HFFc6 (cell line): ENCODE measurements at regions not wholly inside any gene's neighbourhood (a gene's known extent, or its start where the extent isn't known, plus 50 kb on each side); places are given as distances from the start of the nearest gene placed in this dataset.

ENCODE experiments used
- DNase-seq: peaks from one replicate; pipeline ENCODE4 v3.0.0-alpha.2; 2018
- H3K27ac Mint-ChIP-seq: 2 replicates; pipeline ENCODE4 v1.8.0; 2020; ENCODE audit warnings: mild to moderate bottlenecking, mixed read lengths
- H3K27me3 Mint-ChIP-seq: 2 replicates; pipeline ENCODE4 v1.8.0; 2021; ENCODE audit warnings: mild to moderate bottlenecking, moderate library complexity, mixed read lengths; ENCODE audit not compliant: insufficient read depth
- H3K36me3 Mint-ChIP-seq: 2 replicates; pipeline ENCODE4 v1.8.0; 2021; ENCODE audit warnings: low read depth, mixed read lengths
- H3K4me1 Mint-ChIP-seq: 2 replicates; pipeline ENCODE4 v1.8.0; 2020; ENCODE audit warnings: low read depth, mixed read lengths
- H3K4me3 Mint-ChIP-seq: 2 replicates; pipeline ENCODE4 v1.8.0; 2020; ENCODE audit warnings: mild to moderate bottlenecking, moderate library complexity, mixed read lengths
- H3K9me3 Mint-ChIP-seq: 2 replicates; pipeline ENCODE4 v1.8.0; 2020; ENCODE audit warnings: mild to moderate bottlenecking, mixed read lengths
- CTCF ChIP-seq: fragments of 200-600 bp; sonication (generic); IDR thresholded peaks from 2 replicates; pipeline ENCODE4 v1.5.0; 2021; ENCODE audit warnings: antibody characterized with exemption, mild to moderate bottlenecking

DNA sequence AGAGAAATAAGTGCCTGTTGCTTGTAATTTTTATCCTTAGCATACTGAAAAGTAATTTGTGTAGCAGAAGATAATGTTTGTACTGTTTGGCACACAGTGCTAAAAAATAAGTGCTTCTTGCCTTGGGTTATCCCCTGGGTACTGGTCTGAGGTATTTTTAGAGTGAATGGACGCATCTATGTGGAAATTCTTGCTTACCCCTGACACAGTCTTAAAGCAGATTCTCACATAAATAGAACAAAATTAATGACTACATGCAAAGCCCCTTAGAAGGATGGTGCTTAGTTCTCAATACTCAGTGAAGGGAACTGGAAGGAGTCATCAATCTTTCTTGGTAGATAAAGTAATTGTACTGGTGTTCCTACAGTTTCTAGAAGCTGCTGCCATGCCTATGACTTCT is 548.6 kb downstream of the ARL4A start:
- no peaks in the 10 kb centered on the region for H3K27me3 Mint-ChIP-seq
- no peak overlapping the region for H3K4me3 Mint-ChIP-seq
- DNase-seq: no peak
- H3K36me3 Mint-ChIP-seq: no peaks in the 10 kb centered on the region
- H3K9me3 Mint-ChIP-seq: no peaks in the 10 kb centered on the region
- H3K4me1 Mint-ChIP-seq: peaks cover 9% of the 10 kb centered on the region
- TF ChIP-seq CTCF: no peak
- no peak overlapping the region for H3K27ac Mint-ChIP-seq

DNA sequence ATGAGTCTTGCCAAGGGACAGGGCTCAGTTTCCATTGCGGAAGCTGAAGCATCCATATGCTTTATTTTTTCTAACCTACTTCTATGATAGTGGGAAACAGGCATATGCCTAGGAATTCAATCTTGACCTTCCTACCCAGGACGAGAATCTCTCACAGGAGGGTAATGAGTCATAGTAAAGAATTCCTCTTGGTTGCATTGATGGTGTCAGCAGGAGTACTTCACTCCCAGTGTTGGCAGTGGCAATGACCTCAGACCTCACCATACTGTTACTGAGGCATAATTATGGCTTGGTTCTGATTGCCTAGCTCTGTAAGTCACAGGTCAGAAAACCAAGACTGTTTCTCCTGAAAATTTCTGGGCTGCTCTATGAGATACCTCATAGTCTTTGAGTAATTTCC is 552.9 kb downstream of the ARL4A start:
- H3K27ac Mint-ChIP-seq: no peak overlapping the region

GRCh38 chr7:13241416-13241815 is 554.0 kb downstream of the ARL4A start:
- no peak for TF ChIP-seq CTCF
- H3K4me1 Mint-ChIP-seq: peaks cover 9% of the 10 kb centered on the region
- H3K36me3 Mint-ChIP-seq: no peaks in the 10 kb centered on the region
- no peaks in the 10 kb centered on the region for H3K27me3 Mint-ChIP-seq
- no peak for DNase-seq
- H3K4me3 Mint-ChIP-seq: no peak overlapping the region
- H3K9me3 Mint-ChIP-seq: no peaks in the 10 kb centered on the region
- H3K27ac Mint-ChIP-seq: no peak overlapping the region

More for the DNA sequence above, 552.9 kb downstream of the ARL4A start:
- Mint-ChIP-seq H3K27me3 (no peaks in the 10 kb centered on the region), H3K9me3 (no peaks in the 10 kb centered on the region), H3K4me3 (no peak overlapping the region), H3K4me1 (peaks cover 9% of the 10 kb centered on the region), H3K36me3 (no peaks in the 10 kb centered on the region)
- peak; percentile 56 for DNase-seq
- no peak for TF ChIP-seq CTCF

DNA sequence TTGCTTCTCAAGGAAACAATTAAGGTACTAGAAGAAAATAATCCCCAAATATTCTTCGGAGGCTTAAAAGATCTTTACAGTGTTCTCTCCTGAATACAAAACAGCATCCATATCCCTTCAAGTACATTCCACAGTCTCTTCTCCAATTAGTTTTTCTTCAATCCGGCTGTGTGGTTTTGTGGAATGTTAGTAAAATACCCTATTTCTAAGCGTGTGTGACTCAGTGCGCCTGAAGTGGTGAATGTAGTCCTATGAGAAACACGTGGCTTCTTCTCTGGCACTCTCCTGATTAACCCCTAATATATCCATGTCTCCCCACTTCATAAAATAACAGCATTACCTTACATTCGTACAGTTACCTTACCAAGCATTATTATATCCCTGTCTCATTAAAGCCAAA is 570.2 kb downstream of the ARL4A start:
- Mint-ChIP-seq H3K9me3 (no peaks in the 10 kb centered on the region), H3K4me1 (peaks cover 6% of the 10 kb centered on the region; the same call in 1 of the 2 replicates), H3K4me3 (no peak overlapping the region), H3K27me3 (peaks cover 2% of the 10 kb centered on the region; the same call in 1 of the 2 replicates), H3K36me3 (no peaks in the 10 kb centered on the region), H3K27ac (no peak overlapping the region)
- peak; percentile 29 for DNase-seq
- TF ChIP-seq CTCF: no peak

GRCh38 chr7:13258386-13258785 is 571.0 kb downstream of the ARL4A start:
- peaks cover 2% of the 10 kb centered on the region; the same call in 1 of the 2 replicates for H3K27me3 Mint-ChIP-seq
- H3K36me3 Mint-ChIP-seq: no peaks in the 10 kb centered on the region
- H3K4me3 Mint-ChIP-seq: no peak overlapping the region
- H3K4me1 Mint-ChIP-seq: peaks cover 6% of the 10 kb centered on the region; the same call in 1 of the 2 replicates
- H3K27ac Mint-ChIP-seq: no peak overlapping the region
- no peak for TF ChIP-seq CTCF
- no peak for DNase-seq
- no peaks in the 10 kb centered on the region for H3K9me3 Mint-ChIP-seq

- peaks cover 2% of the 10 kb centered on the region; the same call in 1 of the 2 replicates for H3K27me3 Mint-ChIP-seq
- H3K36me3 Mint-ChIP-seq: no peaks in the 10 kb centered on the region
- H3K4me1 Mint-ChIP-seq: peaks cover 6% of the 10 kb centered on the region; the same call in 1 of the 2 replicates
- no peak overlapping the region for H3K4me3 Mint-ChIP-seq
- DNase-seq: no peak
- H3K27ac Mint-ChIP-seq: no peak overlapping the region
- H3K9me3 Mint-ChIP-seq: no peaks in the 10 kb centered on the region
- TF ChIP-seq CTCF: no peak
These were observed 572.5 kb downstream of the ARL4A start for GRCh38 chr7:13259930-13260329.
